ENCODE measurements at regions not wholly inside any gene's neighbourhood (a gene's known extent, or its start where the extent isn't known, plus 50 kb on each side); places are given as distances from the start of the nearest gene placed in this dataset.

DNA sequence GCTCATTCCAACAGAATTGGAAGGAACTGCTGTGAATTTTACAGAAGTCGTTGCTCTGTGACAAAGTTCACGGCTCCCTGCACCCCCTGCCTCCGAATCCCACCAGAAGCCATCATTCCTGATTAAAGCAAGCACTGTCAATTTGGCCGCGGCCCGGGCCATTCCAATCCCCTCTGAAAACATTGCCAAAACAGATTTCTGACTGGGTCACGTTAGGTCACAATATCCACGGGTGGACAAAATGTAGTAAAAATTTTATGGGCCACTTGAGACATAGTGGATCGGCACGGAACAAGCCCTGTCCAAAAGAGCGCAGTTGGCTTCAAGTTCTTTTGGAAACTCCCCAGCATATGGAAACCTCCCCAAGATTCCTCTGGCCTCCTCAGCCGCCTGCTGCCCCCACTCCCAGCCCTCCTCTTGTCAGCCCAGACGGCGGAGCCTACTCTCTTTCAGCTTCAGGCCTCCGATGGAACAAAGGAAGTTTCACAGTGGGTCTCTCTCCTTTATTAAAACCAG is 67.2 kb upstream of the IFNAR2 start:
- TF ChIP-seq, protein P1, sequence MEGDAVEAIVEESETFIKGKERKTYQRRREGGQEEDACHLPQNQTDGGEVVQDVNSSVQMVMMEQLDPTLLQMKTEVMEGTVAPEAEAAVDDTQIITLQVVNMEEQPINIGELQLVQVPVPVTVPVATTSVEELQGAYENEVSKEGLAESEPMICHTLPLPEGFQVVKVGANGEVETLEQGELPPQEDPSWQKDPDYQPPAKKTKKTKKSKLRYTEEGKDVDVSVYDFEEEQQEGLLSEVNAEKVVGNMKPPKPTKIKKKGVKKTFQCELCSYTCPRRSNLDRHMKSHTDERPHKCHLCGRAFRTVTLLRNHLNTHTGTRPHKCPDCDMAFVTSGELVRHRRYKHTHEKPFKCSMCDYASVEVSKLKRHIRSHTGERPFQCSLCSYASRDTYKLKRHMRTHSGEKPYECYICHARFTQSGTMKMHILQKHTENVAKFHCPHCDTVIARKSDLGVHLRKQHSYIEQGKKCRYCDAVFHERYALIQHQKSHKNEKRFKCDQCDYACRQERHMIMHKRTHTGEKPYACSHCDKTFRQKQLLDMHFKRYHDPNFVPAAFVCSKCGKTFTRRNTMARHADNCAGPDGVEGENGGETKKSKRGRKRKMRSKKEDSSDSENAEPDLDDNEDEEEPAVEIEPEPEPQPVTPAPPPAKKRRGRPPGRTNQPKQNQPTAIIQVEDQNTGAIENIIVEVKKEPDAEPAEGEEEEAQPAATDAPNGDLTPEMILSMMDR (conservative IDR thresholded peaks at IDR 0.05), result no peak
- no peak for TF ChIP-seq ZFX (IDR thresholded peaks at IDR 0.05)
